GM23248 (cell line): ENCODE measurements at regions not wholly inside any gene's neighbourhood (a gene's known extent, or its start where the extent isn't known, plus 50 kb on each side); places are given as distances from the start of the nearest gene placed in this dataset.

Experiments used
- EZH2 ChIP-seq: fragments of 200-600 bp; sonication (generic); IDR thresholded peaks from 2 replicates; pipeline ENCODE4 v1.6.1; 2018; ENCODE audit warnings: antibody characterized with exemption, mild to moderate bottlenecking; ENCODE audit not compliant: insufficient read depth, poor library complexity, severe bottlenecking
- EZH2phosphoT487 ChIP-seq: fragments of 200-600 bp; sonication (generic); IDR thresholded peaks from 2 replicates; pipeline ENCODE4 v1.6.1; 2018; ENCODE audit warnings: antibody characterized with exemption, moderate library complexity, mild to moderate bottlenecking, low read depth; ENCODE audit not compliant: insufficient read depth

GRCh38 chr5:8598356-8598755, 729.4 kb downstream of the MTRR start:
- TF ChIP-seq EZH2 (no peak), EZH2phosphoT487 (no peak)
